ENCODE measurements at regions not wholly inside any gene's neighbourhood (a gene's known extent, or its start where the extent isn't known, plus 50 kb on each side); places are given as distances from the start of the nearest gene placed in this dataset.

DNA sequence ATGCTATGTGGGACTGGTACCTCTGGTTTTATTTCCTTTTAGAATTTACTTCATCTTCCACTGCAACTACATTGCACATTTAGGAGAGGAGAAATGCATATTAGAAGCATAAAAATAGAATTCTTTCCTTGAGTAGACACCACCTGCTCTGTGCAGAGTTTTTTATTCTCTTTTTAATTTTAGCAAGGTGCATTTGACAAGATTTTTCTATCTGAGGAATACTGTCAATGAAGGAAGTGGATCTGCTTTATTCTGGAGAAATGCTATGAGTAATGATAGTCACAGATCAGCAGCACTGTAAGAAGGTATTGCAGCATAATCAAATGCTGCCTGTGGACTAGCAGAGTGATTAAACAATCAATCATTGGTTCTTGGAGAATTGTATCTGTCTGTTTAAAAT is 1038.3 kb downstream of the RAPGEF2 start:
- DNase-seq (ENCODE audit: low read depth) = no peak
- TF ChIP-seq CTCF (IDR thresholded peaks at IDR 0.05; ENCODE audit: insufficient read depth, low read depth, low read length) = no peak
- no peak overlapping the region for H3K4me3 ChIP-seq (ENCODE audit: low read depth, low read length)

GRCh38 chr4:160142579-160142978 is 1039.7 kb downstream of the RAPGEF2 start:
- TF ChIP-seq CTCF (IDR thresholded peaks at IDR 0.05; ENCODE audit: insufficient read depth, low read depth, low read length) = no peak
- DNase-seq (ENCODE audit: low read depth) = no peak
- no peak overlapping the region for H3K4me3 ChIP-seq (ENCODE audit: low read depth, low read length)

DNA sequence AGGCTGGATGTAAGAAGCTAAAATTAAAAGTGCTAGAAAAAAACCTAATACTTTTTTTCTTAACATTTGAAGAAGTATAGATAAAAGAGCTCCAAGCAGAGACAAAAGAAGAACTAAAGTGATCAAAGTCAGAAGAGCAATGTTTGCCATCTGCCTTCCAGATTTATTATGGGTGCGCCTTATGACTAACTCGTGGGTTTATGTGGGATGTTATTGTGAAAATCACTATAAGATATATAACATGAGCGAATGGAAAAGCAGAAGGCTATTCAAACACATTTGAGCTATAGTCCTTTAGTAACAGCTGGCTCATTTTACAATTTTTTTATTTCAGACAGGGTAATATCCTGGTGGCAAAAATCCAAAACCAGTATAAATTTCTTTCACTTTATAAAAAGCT is 1040.7 kb downstream of the RAPGEF2 start:
- DNase-seq (ENCODE audit: low read depth) = no peak
- no peak for TF ChIP-seq CTCF (IDR thresholded peaks at IDR 0.05; ENCODE audit: insufficient read depth, low read depth, low read length)
- H3K4me3 ChIP-seq (ENCODE audit: low read depth, low read length) = no peak overlapping the region

- TF ChIP-seq CTCF (IDR thresholded peaks at IDR 0.05; ENCODE audit: insufficient read depth, low read depth, low read length) = no peak
- H3K4me3 ChIP-seq (ENCODE audit: low read depth, low read length) = no peak overlapping the region
- DNase-seq (ENCODE audit: low read depth) = no peak
These were observed 1056.6 kb downstream of the RAPGEF2 start for GRCh38 chr4:160159457-160159856.

DNA sequence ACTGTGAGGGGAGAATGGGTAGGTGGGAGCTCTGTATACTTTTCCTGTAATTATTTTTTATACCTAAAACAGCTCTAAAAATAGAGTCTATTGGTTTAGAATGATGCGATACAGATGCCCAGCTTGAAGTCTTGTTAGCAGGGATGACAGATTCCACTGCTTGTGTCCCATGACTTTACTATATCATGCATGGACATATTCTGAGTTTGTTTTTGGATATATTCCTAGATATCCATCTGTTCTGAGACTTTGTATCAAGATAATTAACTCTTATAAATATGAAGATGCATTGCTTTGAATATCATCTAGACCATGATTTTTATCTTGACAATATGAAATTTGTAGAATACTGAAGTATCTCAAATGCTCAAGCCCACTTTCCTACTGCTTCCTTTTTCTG is 1058.1 kb downstream of the RAPGEF2 start:
- H3K4me3 ChIP-seq (ENCODE audit: low read depth, low read length) = no peak overlapping the region
- TF ChIP-seq CTCF (IDR thresholded peaks at IDR 0.05; ENCODE audit: insufficient read depth, low read depth, low read length) = no peak
- DNase-seq (ENCODE audit: low read depth) = no peak

DNA sequence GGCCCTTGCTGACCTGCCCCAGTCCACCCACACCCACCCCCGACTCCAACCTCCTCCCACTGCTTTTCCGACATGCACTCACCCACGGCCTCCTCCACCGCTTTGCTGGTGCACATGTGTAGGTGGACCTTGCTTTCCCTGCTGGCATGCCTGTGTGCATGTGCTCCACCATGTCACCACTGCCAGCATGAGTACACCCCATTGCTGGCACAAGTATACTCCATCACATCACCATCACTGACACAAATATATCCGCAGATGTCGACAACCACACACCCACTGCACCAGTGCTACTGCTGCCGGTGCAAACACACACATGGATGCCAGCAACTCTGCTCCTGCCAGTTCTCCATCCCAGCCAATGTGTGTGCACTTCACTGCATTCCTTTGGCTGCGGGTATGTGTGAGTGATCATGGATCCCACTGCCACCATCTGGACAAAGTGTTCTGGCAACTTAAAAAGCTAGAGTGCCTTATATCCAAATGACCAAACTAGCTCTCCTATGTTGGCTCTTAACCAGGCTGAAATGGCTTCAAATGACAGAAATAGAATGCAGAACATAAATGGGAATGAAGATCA is 1072.3 kb downstream of the RAPGEF2 start:
- no peak for DNase-seq (ENCODE audit: low read depth)
- H3K4me3 ChIP-seq (ENCODE audit: low read depth, low read length) = no peak overlapping the region
- no peak for TF ChIP-seq CTCF (IDR thresholded peaks at IDR 0.05; ENCODE audit: insufficient read depth, low read depth, low read length)

DNA sequence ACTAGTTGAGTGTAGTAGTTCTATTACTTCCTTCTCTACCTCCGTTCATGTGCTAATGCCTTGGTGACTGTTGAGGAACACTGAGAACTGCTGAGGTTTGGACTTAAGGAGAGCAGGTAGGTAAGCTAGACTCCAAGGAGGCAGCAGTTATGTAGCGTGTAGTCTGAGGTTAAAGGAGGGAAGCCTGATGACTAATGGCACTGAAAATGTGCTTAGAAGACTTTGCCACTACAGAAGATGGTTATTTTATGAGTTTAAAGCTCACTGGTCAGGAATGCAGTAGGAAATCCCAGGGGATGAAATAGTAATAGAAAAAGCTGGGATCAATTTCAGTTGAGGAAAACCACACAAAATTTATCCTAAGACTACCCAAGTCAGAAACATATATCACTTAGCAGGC is 1077.3 kb downstream of the RAPGEF2 start:
- no peak overlapping the region for H3K4me3 ChIP-seq (ENCODE audit: low read depth, low read length)
- DNase-seq (ENCODE audit: low read depth) = no peak
- TF ChIP-seq CTCF (IDR thresholded peaks at IDR 0.05; ENCODE audit: insufficient read depth, low read depth, low read length) = no peak
